Endothelial cell (in vitro differentiated cells): ENCODE measurements at regions not wholly inside any gene's neighbourhood (a gene's known extent, or its start where the extent isn't known, plus 50 kb on each side); places are given as distances from the start of the nearest gene placed in this dataset.

Experiments
- DNase-seq: peaks from one replicate; pipeline ENCODE4 v3.0.0; 2021; ENCODE audit warnings: low spot score
- H3K27ac Mint-ChIP-seq: one replicate; pipeline ENCODE4 v1.8.0; 2021; ENCODE audit warnings: mixed read lengths, inconsistent platforms; ENCODE audit not compliant: unreplicated experiment
- H3K27me3 Mint-ChIP-seq: one replicate; pipeline ENCODE4 v1.8.0; 2021; ENCODE audit warnings: mild to moderate bottlenecking, moderate library complexity, mixed read lengths, inconsistent platforms; ENCODE audit not compliant: unreplicated experiment
- H3K36me3 Mint-ChIP-seq: one replicate; pipeline ENCODE4 v1.8.0; 2021; ENCODE audit warnings: mild to moderate bottlenecking, low read depth, mixed read lengths, inconsistent platforms; ENCODE audit not compliant: unreplicated experiment
- H3K4me1 Mint-ChIP-seq: one replicate; pipeline ENCODE4 v1.8.0; 2021; ENCODE audit warnings: mild to moderate bottlenecking, mixed read lengths, inconsistent platforms; ENCODE audit not compliant: unreplicated experiment
- H3K4me3 Mint-ChIP-seq: one replicate; pipeline ENCODE4 v1.8.0; 2021; ENCODE audit warnings: mild to moderate bottlenecking, mixed read lengths, inconsistent platforms; ENCODE audit not compliant: unreplicated experiment
- H3K9me3 Mint-ChIP-seq: one replicate; pipeline ENCODE4 v1.8.0; 2021; ENCODE audit warnings: mixed read lengths, inconsistent platforms; ENCODE audit not compliant: unreplicated experiment
- TF ChIP-seq, protein P1 (sequence below): fragments of 200-600 bp; sonication (generic); IDR thresholded peaks from one replicate; pipeline ENCODE4 v1.5.0; 2021; ENCODE audit warnings: antibody characterized with exemption; ENCODE audit not compliant: unreplicated experiment

GRCh38 chr6:19905584-19905983 lies 68.4 kb downstream of the ID4 start:
- Mint-ChIP-seq H3K9me3 (no peaks in the 10 kb centered on the region), H3K4me1 (no peaks in the 10 kb centered on the region), H3K27ac (no peak overlapping the region), H3K4me3 (no peak overlapping the region), H3K27me3 (no peaks in the 10 kb centered on the region), H3K36me3 (no peaks in the 10 kb centered on the region)
- no peak for DNase-seq
- TF ChIP-seq, protein P1, sequence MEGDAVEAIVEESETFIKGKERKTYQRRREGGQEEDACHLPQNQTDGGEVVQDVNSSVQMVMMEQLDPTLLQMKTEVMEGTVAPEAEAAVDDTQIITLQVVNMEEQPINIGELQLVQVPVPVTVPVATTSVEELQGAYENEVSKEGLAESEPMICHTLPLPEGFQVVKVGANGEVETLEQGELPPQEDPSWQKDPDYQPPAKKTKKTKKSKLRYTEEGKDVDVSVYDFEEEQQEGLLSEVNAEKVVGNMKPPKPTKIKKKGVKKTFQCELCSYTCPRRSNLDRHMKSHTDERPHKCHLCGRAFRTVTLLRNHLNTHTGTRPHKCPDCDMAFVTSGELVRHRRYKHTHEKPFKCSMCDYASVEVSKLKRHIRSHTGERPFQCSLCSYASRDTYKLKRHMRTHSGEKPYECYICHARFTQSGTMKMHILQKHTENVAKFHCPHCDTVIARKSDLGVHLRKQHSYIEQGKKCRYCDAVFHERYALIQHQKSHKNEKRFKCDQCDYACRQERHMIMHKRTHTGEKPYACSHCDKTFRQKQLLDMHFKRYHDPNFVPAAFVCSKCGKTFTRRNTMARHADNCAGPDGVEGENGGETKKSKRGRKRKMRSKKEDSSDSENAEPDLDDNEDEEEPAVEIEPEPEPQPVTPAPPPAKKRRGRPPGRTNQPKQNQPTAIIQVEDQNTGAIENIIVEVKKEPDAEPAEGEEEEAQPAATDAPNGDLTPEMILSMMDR, result no peak

DNA sequence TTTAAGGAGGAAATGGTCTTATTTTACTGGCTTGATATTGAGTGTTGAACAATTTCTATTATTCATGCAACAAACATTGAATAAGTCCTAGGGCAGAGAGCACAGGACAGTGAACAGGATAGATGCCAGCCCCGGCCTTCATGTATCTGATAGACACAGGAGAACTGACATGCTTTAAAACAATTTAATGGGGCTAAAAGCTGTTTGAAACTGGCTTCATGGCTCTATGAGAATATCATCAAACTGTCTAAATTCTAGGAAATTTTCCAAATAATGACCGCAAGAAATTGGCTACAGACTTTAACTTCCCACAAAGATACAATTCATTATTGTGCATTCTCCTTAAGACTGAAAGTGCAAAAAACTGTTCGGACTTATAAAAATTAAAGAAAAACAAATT lies 69.0 kb downstream of the ID4 start:
- H3K9me3 Mint-ChIP-seq, result no peaks in the 10 kb centered on the region
- no peak for DNase-seq
- H3K4me3 Mint-ChIP-seq, result no peak overlapping the region
- no peaks in the 10 kb centered on the region for H3K36me3 Mint-ChIP-seq
- TF ChIP-seq, protein P1, result no peak
- H3K27ac Mint-ChIP-seq, result no peak overlapping the region
- no peaks in the 10 kb centered on the region for H3K27me3 Mint-ChIP-seq
- no peaks in the 10 kb centered on the region for H3K4me1 Mint-ChIP-seq

GRCh38 chr6:19911223-19911622 lies 74.1 kb downstream of the ID4 start:
- H3K27ac Mint-ChIP-seq, result no peak overlapping the region
- H3K27me3 Mint-ChIP-seq, result no peaks in the 10 kb centered on the region
- H3K4me3 Mint-ChIP-seq, result no peak overlapping the region
- no peaks in the 10 kb centered on the region for H3K36me3 Mint-ChIP-seq
- TF ChIP-seq, protein P1, result no peak
- no peaks in the 10 kb centered on the region for H3K9me3 Mint-ChIP-seq
- H3K4me1 Mint-ChIP-seq, result no peaks in the 10 kb centered on the region
- no peak for DNase-seq

- no peaks in the 10 kb centered on the region for H3K27me3 Mint-ChIP-seq
- no peak for DNase-seq
- TF ChIP-seq, protein P1, result no peak
- H3K36me3 Mint-ChIP-seq, result no peaks in the 10 kb centered on the region
- no peak overlapping the region for H3K27ac Mint-ChIP-seq
- no peaks in the 10 kb centered on the region for H3K4me1 Mint-ChIP-seq
- no peaks in the 10 kb centered on the region for H3K9me3 Mint-ChIP-seq
- H3K4me3 Mint-ChIP-seq, result no peak overlapping the region
These were observed 81.3 kb downstream of the ID4 start for GRCh38 chr6:19918436-19918835.

GRCh38 chr6:19921786-19922185 lies 84.6 kb downstream of the ID4 start:
- H3K27me3 Mint-ChIP-seq, result no peaks in the 10 kb centered on the region
- TF ChIP-seq, protein P1, result no peak
- no peaks in the 10 kb centered on the region for H3K36me3 Mint-ChIP-seq
- H3K9me3 Mint-ChIP-seq, result no peaks in the 10 kb centered on the region
- H3K4me3 Mint-ChIP-seq, result no peak overlapping the region
- H3K27ac Mint-ChIP-seq, result no peak overlapping the region
- no peak for DNase-seq
- no peaks in the 10 kb centered on the region for H3K4me1 Mint-ChIP-seq
